Activated CD8-positive, alpha-beta memory T cell treated with anti-CD3 and anti-CD28 coated beads, Interleukin-2, amount 50 U/mL, for 24 hours (primary cell): ENCODE measurements at regions not wholly inside any gene's neighbourhood (a gene's known extent, or its start where the extent isn't known, plus 50 kb on each side); places are given as distances from the start of the nearest gene placed in this dataset.

Source experiments
- DNase-seq: peaks from one replicate; pipeline ENCODE4 v3.0.0-alpha.2; 2020; ENCODE audit errors: extremely low read depth

DNA sequence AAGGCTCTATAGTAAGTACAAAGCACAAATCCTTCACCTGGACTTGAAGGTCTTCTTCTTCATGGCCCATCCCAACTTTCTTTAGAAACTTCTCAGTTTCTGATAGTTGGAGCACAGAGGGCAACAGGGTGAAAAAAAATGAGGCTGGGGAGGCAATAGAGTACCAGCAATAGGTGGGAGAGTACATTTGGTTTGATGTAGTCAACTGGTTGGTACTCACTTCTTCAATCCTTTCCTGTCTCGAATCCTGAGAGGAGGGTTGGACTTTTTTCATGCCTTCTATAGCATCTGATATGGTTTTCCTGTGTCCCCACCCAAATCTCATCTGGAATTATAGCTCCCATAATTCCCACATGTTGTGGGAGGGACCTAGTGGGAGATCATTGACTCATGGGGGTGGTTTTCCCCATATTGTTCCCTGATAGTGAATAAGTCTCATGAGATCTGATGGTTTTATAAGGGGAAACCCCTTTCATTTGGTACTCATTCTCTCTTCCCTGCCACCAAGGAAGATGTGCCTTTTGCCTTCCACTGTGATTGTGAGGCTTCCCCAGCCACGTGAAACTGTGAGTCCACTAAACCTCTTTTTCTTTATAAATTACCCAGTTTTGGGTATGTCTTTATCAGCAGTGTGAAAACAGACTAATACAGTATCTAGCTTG lies 75.9 kb upstream of the LCLAT1 start:
- DNase-seq: no peak

GRCh38 chr2:30371772-30372373 lies 75.2 kb upstream of the LCLAT1 start:
- no peak for DNase-seq

GRCh38 chr2:30372826-30373225 lies 74.2 kb upstream of the LCLAT1 start:
- no peak for DNase-seq

DNA sequence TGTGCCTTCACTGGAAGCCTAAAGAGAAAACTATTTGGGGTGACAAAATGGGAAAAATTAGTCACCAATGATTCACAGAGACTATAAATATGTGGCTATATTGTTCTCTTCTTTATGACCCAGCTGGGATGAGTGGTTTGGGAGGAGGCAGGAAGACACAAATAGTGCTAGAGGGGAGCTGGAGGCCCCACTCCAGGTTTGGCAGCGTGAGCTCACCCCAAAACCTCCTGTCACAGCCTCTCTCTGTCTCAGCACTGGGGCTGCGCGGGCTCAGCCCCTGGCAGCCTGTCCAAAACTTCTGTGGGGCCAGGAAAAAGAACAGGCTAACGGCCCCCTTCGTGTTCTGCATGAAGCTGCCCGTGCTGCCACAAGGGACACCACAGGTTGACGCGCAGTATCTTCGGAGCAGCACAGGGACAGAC lies 73.2 kb upstream of the LCLAT1 start:
- DNase-seq: no peak

- no peak for DNase-seq
These were observed 72.7 kb upstream of the LCLAT1 start for GRCh38 chr2:30374380-30374779.

DNA sequence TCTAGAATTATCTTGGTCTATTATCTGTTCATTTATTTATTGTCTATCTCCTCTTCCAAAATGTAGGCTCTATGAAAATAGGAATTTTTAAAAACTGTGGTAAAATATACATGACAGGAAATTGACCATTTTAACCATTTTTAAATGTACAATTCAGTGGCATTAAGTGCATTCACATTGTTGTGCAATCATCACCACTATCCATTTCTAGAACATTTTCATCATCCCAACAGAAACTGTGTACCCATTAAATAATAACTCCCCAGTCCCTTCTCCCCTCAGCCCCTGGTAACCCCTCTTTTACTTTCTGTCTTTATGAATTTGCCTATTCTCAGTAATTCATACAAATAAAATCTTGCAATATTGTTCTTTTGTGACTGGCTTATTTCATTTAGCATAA lies 71.1 kb upstream of the LCLAT1 start:
- no peak for DNase-seq

- no peak for DNase-seq
These were observed 67.6 kb upstream of the LCLAT1 start for GRCh38 chr2:30379481-30379880.

DNA sequence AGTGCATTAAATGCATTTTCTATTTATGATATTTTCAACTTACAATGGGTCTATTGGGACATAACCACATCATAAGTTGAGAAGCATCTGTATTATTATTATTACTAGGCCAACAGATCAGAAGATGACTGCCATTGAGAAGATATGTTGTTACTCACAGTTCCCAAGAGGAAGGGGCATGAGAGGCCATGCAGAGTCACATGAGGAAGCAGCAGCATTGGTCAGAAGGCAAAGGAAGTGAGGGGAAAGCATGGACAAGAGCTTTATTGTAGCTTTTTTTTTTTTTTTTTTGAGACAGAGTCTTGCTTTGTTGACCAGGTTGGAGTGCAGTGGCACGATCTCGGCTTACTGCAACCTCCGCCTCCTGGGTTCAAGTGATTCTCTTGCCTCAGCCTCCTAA lies 66.2 kb upstream of the LCLAT1 start:
- DNase-seq: no peak

GRCh38 chr2:30382162-30382783 lies 64.8 kb upstream of the LCLAT1 start:
- no peak for DNase-seq

GRCh38 chr2:30382995-30383394 lies 64.1 kb upstream of the LCLAT1 start:
- DNase-seq: no peak

DNA sequence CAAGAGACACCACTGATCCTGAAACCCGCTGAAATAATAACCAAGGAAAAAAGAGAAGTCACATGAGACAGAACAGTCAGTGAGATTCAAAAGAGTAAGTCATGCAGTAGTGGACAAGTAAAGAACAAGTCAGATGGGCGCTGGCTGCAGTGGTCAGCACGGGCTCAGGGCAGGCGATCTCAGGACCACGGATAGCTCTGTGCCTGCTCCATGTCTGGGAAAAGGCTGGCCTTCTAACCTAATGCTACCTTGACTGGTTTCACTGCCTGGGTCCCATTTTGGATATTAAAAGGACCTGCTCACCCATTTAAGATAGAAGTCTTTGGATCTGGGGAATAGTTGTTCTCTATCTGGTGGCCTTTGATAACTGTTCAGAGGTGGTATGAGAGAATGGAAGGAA lies 61.7 kb upstream of the LCLAT1 start:
- no peak for DNase-seq

- no peak for DNase-seq
These were observed 54.9 kb upstream of the LCLAT1 start for GRCh38 chr2:30392097-30392496.

- DNase-seq: no peak
These were observed 53.5 kb upstream of the LCLAT1 start for GRCh38 chr2:30393510-30393909.

DNA sequence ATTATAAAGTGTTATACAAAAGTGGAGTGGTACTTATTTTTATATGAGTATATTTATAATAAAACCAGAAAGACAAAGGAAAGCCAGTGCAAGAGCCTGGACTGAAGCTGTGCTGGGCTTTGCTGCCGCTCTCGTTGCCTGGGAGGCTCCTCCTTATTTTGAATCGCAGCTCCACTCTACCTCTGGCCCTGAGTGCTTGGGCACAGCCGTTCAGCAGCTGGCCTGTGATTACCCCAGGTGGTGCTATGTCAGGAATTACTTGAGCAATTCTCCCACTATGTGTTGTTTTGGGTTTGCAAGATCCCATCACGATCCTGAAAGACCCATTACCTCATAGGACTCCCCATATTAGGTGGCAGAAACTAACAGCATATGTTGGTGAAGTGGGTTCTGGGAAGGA lies 53.0 kb upstream of the LCLAT1 start:
- no peak for DNase-seq

DNA sequence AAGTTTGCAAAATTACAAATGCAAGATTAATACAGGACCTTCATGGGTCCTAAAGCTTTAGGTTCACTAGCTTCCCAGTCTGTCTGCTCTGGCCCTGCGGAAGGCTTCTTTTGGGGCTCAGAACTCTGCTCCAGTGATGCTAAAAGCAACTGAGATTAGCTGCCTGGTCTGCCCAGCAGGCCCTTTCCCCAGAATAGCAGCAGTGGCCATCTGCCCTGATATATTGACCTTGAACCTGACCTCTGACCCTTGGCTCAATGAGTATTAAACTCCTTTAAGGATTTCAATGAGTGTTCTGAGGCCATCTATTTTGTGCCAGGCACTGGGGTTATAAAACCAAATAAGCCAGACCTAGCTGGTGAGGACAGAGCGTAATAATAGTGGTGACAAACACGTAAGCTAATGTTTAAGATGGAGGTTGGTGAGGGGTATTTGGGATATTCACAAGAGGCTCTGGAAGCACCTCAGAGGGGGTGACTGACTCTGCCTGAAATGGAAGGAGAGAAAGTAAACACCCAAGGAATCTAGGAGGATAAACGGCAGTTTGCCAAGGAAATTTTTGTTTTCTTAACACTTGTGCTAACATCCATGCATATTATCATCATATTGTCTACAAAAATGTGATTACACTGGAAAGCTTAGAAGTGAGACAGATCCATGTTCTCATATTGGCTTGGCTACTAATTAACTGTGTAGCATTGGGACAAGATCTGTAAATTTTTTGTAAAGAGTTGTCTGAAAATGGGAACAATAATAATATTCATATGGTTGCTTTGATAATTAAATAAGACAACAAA lies 50.4 kb upstream of the LCLAT1 start:
- no peak for DNase-seq
